HS-27A (cell line): ENCODE measurements at regions not wholly inside any gene's neighbourhood (a gene's known extent, or its start where the extent isn't known, plus 50 kb on each side); places are given as distances from the start of the nearest gene placed in this dataset.

Experiments used
- DNase-seq: peaks from one replicate; pipeline ENCODE4 v3.0.0-alpha.2; 2012; ENCODE audit warnings: low read depth, missing footprints

DNA sequence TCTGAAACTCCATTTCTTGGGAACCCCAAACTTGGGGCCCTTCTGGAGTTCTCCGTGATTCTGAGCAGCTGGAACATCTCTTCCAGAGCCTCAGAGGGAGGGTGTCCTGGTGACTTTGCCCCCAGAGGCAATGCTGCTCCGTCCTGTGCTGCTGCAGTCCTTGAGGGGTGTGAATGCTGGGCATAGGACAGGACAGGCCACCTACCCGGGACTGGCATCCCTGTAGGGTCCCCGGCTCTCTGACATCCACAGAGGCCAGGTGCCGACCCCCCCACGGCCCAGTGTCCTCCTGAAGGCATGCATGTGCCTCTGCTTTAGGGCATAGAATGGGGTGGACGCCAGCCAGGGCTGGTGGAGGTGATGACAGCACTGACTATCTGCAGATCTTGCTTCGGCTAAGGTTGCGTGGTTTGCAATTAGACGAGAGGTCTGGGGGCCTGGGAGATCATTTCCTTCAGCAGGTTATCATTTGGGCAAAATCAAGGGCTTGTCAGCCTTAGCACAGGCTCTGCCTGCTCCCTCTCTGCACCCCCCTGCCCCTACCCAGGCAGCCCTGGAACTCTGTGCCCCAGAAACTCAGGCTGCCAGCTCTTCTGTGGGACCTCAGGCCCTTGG is 136.9 kb upstream of the GPR26 start:
- no peak for DNase-seq

DNA sequence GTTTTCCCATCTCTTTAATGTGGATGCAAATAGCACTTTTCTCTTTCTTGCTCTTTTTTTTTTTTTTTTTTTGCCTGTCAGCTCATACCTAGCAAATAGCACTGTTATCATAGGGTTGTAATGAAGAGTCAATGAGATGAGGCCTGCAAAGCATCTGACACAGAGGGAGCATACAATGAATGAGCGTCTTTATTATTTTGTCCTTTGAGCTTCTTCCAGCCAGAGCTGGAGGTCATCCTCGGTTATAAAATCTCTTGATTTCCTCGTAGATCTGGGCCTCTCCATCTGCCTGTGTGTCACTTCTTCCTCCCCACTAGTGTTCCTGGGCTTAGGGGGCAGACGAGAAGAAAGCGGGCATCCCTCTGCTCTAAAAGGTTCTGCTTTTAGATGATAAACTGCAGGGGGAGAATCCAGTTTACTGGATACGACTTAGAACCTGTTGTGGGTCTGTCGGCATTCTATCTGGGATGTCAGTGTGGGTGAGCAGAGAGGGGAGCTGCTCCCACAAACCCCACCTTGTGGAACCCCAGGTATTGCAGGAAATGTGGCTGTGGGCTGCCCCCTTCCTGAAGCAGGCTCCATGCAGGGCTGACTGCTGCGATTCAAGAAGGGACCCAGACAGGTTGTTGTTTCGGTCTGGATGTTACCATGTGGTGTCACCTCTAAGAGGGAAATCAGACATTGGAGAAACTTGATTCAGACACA is 135.8 kb upstream of the GPR26 start:
- DNase-seq, result no peak

DNA sequence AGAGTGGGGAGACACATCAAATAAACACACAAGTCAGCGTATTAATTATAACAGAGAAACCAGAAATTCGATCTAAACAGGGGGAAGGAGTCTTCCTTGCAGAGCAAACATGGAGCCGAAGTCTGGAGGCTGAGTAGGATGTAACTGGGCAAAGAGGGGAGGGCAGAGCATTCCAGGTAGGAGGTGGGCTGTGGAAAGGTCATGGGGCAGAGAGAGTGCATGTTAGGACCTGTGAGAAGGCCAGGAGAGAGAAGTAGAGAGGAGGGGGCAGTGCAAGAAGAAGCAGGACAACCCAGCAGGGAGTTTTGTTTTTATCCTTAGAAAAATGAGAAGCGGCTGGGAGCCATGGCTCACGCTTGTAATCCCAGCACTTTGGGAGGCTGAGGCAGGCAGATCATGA is 130.8 kb upstream of the GPR26 start:
- DNase-seq, result no peak

DNA sequence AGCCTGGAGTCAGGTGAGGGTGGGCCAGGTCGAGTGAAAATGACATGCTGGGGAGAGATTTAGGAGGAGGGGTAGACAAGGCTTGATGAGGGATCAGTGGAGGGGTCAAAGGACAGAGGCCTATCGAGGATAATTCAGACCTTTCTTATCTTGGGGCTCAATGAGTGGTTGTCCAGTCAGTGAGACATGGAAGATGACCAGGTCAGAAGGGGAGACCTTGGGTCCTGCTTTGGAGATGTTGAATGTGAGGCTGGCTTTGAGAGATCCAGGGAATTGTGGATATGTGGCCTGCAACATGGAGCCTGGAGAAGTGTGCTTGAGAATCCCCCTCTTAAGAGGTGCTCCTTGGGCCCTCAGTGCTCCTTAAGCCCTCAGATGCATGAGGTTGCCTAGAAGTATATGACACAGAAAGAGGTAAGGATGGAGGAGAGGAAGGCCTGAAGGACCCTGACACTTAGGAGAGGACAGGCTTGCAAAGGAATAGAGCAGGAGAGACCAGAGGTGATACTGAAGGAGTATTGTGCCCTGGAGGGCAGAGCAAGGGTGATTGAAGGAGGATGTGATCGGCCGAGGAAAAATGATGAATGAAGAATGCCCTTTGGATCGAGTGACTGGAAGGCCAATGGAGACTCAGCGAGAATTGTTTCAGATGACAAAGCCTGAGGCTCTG is 129.8 kb upstream of the GPR26 start:
- no peak for DNase-seq

DNA sequence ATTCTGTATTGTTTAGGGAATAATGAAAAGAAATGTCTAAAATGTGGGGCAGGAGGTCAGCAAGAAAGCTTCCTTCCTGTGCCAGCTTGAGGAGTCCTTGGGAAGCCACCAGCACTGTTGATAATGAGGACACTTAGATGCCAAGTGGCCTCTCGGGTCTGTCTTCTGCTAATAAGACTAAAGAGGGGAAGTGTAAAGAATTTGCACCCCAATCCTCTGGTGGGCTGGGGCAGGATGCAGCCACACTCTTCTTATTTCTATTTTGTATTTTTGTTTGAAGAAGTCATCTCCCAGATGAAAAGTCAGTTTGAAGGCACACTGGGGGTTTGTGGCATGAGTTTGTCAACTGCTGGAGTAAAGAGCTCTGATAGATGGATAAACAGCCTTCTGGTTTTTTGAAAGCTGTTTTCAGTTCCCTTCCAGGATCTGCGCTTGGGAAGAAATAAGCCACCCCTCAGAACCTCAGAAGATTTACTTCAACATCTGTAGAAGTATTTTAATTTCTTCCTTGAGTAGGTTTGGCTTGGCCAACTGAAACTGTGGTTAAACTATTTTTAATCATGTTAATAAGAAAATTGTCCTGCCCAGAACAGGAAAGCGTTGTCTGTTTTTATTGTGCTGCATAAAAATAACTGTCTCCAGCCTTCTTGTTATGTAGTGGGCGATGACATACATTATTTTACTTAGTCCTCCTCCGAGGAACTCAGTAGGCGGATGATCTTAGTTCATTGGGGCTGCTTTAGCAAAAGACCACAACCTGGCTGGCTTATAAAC is 128.8 kb upstream of the GPR26 start:
- no peak for DNase-seq

DNA sequence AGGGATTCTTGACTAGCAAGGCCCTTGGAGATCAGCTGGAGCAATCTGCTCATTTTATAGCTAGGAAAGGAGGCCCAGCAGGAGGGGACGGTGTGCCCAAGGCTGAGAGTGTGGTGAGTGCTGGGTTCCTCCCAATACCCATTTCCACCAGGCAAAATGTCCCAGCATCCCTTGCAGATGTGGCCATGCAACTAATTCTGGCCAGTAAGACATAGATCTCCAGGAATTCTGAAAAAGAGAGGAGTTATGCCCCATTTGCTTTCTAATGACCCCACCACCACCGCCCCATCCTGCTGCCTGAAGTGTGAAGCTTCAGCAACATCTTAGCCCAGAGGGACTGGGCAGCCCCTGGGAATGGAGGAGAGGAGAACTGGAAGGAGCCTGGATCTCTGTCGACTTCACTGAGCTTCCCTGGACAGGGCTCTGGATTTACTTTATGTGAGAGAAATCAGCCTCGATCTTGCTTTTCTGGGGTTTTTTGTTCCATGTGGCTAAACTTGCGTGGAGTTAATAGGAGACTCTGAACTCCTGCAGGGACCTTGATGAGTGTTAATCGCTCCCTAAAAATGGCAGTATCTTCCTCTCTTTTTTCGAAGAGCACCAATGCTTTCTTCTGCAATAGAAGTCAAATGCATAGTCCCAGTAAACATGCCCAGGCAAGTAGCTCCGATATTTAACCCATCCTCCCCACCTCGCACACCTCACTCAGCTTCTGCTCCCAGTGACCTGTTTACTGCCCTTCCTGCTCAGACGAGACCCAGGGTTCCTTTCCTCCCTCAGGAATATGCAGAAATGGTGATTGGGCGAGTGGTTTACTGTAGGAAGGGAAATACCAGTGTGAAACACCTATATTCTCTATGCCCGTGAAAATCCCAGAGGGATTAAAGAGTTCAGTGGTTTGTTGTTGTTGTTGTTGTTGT is 127.5 kb upstream of the GPR26 start:
- no peak for DNase-seq

DNA sequence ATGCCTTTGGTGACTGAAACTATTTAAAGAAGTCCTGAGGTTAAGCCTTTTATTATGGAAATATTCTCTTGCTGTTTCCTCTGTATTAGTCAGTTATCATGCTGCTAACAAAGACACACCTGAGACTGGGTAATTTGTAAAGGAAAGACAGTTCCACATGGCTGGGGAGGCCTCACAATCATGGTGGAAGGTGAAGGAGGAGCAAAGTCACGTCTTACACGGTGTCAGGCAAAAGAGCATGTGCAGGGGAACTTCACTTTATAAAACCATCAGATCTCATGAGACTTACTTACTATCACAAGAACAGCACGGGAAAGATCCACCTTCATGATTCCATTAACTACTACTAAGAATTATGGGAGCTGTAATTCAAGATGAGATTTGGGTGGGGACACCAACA is 121.2 kb upstream of the GPR26 start:
- no peak for DNase-seq

DNA sequence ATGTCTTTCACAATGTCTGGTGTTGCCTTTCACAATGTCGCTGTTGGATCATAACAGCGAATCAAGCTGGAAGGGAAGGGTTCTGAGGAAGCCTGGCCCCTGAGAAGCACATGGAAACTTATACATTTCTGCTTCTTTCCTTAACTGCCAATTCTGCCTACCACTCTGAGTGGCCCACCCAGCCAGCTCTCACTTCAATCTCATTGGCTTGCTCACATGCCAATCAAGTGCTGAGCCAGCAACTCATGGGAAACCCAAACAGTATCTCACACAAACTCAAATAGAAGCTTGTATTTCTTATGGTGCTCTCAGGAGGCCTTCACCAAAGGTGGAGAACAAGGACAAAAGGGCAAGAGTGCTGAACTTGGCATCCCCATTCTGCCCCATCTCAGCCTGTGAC is 117.4 kb upstream of the GPR26 start:
- no peak for DNase-seq

DNA sequence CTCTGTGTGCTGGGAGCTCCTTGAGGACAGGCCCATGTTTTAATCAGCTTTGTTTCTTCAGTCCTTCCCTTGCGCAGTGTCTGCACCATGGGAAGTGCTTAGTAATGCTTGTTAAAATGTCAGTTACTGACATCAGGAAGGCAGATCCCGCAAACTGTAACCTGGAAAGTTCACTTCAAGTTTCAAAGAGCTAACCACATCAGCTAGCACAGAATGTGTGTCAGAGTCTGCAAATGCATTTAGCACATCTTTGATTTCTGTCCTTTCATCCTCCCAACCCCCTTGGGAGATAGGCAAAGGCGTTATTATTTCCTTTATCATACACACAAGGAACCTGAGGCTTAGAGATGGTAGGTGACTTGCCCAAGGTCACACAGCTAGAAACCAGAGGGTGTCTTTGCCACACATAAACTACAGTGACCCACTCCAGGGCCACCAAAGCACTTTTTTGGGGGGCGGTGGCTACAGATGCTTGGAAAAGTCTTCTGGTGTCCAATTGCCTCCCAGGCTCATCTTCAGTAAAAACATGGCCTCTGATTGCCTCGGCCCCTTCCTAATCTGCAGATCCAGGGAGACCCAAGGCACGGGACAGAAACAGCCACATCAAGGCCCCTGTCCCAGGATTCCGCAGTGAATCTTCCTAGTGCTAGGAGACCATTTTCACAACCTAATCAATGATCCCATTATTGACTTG is 116.2 kb upstream of the GPR26 start:
- no peak for DNase-seq

DNA sequence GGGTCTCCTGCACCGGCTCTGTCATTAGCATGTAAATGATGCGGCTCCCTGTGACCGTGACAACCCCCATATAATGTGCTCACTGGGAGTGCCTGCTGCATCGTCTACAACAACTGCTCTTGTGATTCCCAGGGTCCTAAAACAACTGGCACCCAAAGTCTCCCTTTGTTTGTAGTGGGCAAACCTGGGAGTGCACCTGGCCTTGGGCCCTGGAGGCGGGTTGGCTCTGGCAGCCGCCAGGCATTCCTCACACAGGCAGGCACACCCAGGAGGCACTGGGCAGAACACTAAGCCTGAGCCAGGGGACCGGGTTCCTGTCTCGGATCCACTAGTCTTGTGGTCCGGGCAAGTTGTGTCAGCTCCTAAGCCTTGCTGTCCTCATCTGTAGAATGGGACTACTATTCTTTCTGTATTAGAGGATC is 115.5 kb upstream of the GPR26 start:
- no peak for DNase-seq

DNA sequence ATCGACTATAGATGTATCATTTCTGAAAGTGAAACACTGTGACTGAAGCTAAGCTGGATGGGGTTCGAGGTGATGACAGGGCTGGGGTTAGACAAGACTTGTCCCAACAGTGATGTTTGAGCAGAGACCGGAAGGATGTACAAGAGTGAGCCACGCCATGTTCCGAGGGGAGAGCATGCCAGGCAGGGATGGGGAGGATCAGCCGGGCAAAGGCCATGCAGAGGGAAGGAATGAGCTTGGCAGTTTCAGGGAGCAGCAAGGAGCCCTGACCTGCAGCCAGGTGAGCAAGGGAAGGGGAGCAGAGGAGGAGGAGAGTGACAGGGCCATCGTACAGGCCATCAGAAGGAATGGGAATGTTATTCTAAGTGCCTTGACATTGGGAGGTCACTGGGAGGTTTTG is 114.9 kb upstream of the GPR26 start:
- DNase-seq, result no peak

DNA sequence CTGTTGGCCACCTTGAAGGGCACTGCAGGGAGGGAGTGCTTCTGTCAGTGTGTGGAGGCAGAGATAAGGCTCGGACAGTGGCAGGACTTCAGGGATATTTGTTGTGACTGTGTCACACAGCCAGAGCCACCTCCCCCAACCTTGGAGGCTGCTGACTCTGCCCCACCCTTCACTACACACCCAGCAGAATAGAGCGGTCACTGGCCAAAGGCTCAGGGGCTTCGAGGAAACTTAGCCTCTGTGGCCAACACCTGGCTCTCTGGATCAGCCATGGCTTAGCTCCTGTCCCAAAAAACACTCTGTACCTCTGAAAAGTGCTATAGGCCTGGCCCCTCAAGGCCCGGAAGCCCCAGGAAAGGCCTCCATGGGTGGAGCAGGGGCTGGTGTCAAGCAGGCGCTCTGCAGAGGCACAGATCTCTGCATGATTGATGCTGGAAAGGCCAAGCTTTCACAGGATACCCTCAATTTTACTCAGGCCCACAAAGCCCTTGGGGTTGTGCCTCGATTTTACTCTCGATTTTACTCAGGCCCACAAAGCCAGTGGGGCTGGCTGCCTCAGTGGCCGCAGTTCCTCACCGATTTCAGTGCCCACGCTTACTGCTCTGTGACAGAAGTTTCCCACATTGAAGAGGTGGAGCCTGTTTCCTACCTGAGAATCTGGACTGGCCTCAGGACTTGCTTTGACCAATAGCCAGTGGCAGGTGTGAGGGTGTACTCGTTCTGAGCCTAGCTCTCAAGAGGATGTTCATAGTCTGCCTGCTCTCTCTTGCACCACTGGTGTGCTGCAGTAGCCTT is 113.2 kb upstream of the GPR26 start:
- DNase-seq, result no peak

DNA sequence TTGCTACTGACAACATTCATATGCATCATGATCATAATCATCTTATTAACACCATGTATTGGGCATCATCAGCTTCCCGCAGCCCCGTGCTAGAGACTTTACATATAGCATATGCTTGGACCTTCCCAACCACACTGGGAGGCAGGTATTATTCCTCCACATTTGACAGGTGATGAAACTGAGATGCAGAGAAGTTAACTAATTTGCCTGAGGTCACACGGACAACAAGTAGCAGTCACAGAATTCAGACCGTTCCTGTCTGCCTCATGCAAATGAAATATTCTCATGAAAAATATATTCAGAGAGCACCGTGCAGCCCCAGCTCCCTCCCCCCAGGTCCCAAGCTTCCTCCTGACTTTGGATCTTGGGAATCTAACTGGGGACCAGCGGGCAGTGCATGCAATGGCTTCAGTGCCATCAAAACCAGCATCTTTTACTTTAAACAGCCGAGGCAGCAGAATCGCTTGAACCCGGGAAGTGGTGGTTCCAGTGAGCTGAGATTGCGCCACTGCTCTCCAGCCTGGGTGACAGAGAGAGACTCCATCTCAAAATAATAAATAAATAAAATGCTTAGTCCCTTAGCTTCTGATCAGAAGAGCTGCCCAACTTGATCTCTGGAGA is 112.2 kb upstream of the GPR26 start:
- DNase-seq, result no peak

DNA sequence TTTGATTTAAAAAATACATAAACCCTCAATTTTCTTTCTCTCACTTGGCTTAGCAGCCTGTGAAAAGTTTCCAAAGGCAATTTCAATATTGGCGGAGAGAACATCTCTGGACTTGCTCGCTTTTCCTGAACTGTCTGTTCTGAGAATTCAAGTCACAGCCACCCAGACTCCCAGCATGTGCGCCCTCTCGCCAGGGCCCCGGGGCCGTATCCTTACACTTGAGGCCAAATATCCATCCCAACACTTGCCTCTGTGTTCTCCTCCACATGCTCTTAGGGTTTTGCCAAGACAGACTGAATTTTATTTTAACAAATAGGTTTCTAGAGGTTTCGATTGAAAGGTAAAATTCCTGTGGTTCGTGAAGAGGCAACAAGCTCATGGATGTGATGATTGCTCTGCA is 111.5 kb upstream of the GPR26 start:
- DNase-seq, result no peak

DNA sequence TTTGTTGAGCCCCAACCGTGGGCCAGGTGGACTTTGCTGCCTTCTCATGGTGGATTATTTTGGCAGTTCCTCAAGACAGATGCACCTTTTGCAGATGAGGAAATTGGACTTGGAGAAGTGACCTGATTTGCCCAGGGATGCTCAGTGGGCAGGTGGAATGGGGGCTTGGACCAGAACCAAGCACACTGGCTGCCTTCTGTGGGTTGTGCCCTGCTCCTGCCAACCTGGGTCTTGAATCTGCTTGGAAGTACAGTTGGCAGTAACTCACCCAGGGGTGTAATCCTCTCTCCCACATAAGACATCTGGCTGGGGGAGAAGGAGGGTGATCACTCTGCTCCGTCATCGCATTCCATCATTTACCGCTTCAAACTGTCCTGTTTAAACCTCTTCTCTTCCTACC is 110.5 kb upstream of the GPR26 start:
- no peak for DNase-seq

DNA sequence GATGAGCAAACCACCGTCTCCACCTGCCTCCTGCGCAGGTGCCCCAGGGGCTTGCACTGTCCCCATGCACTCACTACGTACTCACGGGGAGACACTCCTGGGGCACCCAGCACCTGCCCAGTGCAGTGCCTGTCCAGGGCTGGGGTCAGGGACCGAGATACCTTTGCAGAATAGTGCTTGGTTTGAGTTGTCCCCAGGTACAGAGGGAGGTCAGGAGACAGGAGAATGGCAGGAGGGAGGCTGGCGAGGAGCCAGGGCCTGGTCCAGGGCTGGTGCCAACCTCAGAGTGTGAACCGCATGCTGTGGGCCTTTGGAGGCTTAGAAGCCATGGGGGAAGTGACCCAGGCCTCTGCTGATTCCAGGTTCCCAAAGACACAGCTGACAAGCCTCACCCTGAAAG is 110.1 kb upstream of the GPR26 start:
- no peak for DNase-seq

DNA sequence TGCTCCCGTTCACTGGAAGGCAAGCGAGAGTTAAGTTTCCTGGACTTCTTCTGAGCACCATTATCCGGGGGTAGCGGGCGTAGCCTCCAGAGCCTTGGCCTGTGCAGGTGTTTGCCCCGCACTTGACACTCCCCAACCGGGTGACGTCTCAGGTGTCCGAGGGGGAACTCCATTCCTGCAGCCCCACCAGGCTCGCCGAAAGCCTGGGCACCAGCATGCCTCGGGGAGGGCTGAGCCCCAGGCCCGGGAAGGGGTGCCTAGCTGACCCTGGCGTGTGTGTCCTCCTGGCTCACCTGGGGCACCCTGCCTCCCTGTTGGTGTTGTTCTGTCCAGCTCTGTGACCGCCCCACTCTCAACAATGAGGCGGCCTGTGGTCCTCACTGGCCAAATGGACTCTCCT is 109.4 kb upstream of the GPR26 start:
- DNase-seq, result no peak

DNA sequence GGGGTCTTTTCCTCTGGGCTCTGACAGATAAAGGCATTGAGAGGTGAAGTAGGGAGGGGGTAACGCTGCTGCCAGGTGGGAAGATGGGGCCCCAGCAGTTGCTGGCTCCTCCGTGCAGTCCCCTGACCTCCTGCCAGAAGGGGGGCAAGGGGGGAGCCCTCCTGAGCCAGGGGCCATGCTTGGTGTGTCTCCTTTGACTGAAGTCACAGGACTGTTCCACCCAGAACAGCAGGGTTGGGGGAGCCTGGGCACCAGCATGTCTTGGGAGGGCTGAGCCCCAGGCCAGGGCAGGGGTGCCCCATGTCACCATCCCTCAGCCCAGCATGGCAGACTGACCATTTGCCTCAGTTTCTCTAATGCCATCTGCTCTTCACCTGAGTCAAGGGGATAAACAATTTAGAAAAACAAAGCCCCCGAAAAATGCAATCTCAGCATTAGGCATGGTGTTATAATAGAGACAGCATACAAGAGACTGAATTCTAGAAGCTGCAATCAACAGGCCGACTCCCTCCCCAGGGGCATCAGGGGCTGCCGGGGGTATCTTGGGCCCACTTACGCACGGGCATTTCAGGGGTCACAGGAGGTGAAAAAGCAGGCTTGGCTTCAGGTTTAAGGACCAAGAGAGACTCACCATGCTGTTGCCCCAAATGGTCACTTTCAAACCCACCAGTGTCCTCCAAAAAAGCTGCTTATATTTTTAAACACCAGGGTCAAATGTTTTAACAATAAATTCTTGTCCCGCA is 108.6 kb upstream of the GPR26 start:
- no peak for DNase-seq

DNA sequence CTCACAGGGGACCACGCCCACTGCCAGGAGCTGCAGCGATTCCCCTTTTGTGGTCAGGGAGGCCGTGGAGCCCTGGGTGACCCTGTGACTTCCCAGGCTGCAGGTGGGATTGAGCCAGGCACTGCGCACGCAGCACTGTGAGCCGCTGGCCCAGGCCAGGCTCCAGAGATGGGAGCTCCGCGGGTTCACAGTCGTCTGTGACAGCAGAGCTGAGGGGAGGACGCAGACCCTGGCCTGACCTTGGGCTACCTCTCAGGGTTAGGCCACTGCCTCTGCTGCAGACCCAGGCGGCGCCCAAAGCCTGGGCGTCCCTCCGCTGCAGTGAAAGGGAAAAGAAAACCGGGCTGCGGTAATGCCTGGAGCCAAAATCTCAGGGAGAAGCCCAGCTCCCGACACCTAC is 107.5 kb upstream of the GPR26 start:
- DNase-seq, result no peak
